ENCODE measurements at regions not wholly inside any gene's neighbourhood (a gene's known extent, or its start where the extent isn't known, plus 50 kb on each side); places are given as distances from the start of the nearest gene placed in this dataset.
"Not testable (repeated sequence)": the region's sequence is repeated elsewhere in the genome, so short reads cannot be mapped to it uniquely, and the experiment has no call there.

DNA sequence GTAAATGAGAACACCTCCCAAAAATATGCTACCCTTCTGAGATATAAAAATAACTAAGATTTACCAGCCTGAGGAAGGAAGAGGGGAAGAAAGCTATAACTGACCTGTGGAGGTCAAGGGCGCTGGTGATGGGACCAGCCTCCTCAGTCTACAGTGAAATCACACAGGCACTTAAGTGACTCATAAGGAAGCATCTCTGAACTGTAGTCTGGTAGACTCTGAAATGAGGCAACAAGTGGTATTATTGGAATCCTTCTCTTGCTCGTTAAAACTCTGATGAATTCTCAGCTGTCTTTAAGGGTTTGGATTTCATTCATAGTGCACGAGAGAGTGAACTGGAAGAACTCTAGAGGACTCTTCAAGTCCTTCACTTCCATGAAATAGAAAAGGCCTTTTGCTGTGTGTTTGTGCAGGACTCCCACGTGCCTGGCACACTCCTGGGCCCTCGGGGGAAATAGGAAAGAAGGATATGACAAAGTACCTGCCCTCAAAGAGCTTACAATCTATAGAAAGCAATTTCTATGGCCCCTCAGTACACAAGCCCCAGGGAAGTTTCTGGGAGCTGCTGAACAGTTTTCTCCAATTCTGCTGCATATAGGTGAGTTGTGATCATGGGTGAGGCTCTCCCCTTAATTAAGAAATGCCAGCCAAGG lies 231.8 kb upstream of the RREB1 start:
- Histone ChIP-seq H3K36me3 (ENCODE audit: control insufficient read depth, insufficient read depth, low read length) (no peaks in the 10 kb centered on the region), H3K4me1 (ENCODE audit: control insufficient read depth, insufficient read depth, low read length, poor library complexity, severe bottlenecking) (no peaks in the 10 kb centered on the region), H3K9me3 (ENCODE audit: control insufficient read depth, low read length) (no peaks in the 10 kb centered on the region), H3K27ac (ENCODE audit: insufficient read depth, low read length, poor library complexity, severe bottlenecking) (no peak overlapping the region), H3K27me3 (replicated peaks; ENCODE audit: control insufficient read depth, insufficient read depth, low read length, poor library complexity, severe bottlenecking) (no peaks in the 10 kb centered on the region), H3K4me3 (ENCODE audit: insufficient read depth, low read depth, low read length, poor library complexity, severe bottlenecking) (no peak overlapping the region)
- DNase-seq: no peak

DNA sequence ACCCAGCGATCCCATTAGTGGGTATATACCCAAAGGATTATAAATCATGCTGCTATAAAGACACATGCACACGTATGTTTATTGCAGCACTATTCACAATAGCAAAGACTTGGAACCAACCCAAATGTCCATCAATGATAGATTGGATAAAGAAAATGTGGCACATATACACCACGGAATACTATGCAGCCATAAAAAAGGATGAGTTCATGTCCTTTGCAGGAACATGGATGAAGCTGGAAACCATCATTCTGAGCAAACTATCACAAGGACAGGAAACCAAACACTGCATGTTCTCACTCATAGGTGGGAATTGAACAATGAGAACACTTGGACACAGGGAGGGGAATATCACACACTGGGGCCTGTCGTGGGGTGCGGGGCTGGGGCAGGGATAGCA lies 230.0 kb upstream of the RREB1 start:
- not testable (repeated sequence) for H3K27ac ChIP-seq (ENCODE audit: insufficient read depth, low read length, poor library complexity, severe bottlenecking); H3K9me3 ChIP-seq (ENCODE audit: control insufficient read depth, low read length); H3K27me3 ChIP-seq (replicated peaks; ENCODE audit: control insufficient read depth, insufficient read depth, low read length, poor library complexity, severe bottlenecking); H3K4me1 ChIP-seq (ENCODE audit: control insufficient read depth, insufficient read depth, low read length, poor library complexity, severe bottlenecking); H3K4me3 ChIP-seq (ENCODE audit: insufficient read depth, low read depth, low read length, poor library complexity, severe bottlenecking); DNase-seq; H3K36me3 ChIP-seq (ENCODE audit: control insufficient read depth, insufficient read depth, low read length)

DNA sequence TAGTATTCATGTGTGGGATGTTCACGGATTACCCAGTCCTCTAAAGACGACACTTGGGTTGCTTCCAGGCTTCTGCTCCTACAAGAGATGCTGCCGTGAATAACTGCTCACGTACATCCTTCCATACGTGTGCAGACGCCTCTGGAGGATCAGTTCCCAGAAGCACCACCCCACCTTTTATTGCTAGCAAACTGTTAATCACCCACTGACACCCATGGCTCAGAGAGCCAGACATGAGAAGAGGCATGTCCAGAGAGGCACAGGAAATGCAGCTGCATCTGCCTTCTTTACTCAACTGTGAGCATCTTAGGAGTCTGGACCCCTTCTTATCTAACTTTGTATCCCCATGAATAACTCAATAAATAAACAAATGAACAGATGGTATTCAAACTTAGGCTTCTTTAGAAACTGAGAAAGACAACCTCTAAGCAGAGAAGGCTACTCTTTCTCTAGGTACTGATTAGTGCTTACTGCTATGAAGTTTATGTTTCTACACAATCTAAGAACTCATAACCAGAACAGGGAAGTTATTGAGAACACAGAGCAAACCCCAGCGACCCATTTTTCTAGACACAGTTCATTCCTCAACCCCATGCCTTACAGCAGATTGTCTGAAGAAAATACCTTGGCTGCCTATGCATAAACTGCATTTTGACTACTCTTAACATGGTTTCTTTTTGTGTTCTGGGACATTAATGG lies 228.7 kb upstream of the RREB1 start:
- H3K27ac ChIP-seq (ENCODE audit: insufficient read depth, low read length, poor library complexity, severe bottlenecking): no peak overlapping the region
- H3K27me3 ChIP-seq (replicated peaks; ENCODE audit: control insufficient read depth, insufficient read depth, low read length, poor library complexity, severe bottlenecking): no peaks in the 10 kb centered on the region
- no peak for DNase-seq
- H3K4me3 ChIP-seq (ENCODE audit: insufficient read depth, low read depth, low read length, poor library complexity, severe bottlenecking): no peak overlapping the region
- H3K36me3 ChIP-seq (ENCODE audit: control insufficient read depth, insufficient read depth, low read length): no peaks in the 10 kb centered on the region
- H3K4me1 ChIP-seq (ENCODE audit: control insufficient read depth, insufficient read depth, low read length, poor library complexity, severe bottlenecking): no peaks in the 10 kb centered on the region
- H3K9me3 ChIP-seq (ENCODE audit: control insufficient read depth, low read length): no peaks in the 10 kb centered on the region

DNA sequence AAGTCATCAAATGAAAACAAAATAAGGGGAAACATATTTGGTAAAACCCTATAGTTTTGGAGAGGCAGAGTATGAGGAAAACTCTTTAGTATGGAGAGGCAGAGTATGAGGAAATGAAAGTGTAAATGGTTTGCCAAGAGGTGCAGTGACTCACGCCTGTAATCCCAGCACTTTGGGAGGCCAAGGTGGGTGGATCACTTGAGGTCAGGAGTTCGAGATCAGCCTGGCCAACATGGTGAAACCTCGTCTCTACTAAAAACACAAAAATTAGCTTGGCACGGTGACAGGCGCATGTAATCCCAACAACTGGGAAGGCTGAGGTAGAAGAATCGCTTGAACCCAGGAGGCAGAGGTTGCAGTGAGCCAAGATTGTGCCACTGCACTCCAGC lies 228.2 kb upstream of the RREB1 start:
- not testable (repeated sequence) for H3K4me3 ChIP-seq (ENCODE audit: insufficient read depth, low read depth, low read length, poor library complexity, severe bottlenecking); H3K36me3 ChIP-seq (ENCODE audit: control insufficient read depth, insufficient read depth, low read length); H3K4me1 ChIP-seq (ENCODE audit: control insufficient read depth, insufficient read depth, low read length, poor library complexity, severe bottlenecking); H3K27me3 ChIP-seq (replicated peaks; ENCODE audit: control insufficient read depth, insufficient read depth, low read length, poor library complexity, severe bottlenecking); DNase-seq; H3K27ac ChIP-seq (ENCODE audit: insufficient read depth, low read length, poor library complexity, severe bottlenecking); H3K9me3 ChIP-seq (ENCODE audit: control insufficient read depth, low read length)

DNA sequence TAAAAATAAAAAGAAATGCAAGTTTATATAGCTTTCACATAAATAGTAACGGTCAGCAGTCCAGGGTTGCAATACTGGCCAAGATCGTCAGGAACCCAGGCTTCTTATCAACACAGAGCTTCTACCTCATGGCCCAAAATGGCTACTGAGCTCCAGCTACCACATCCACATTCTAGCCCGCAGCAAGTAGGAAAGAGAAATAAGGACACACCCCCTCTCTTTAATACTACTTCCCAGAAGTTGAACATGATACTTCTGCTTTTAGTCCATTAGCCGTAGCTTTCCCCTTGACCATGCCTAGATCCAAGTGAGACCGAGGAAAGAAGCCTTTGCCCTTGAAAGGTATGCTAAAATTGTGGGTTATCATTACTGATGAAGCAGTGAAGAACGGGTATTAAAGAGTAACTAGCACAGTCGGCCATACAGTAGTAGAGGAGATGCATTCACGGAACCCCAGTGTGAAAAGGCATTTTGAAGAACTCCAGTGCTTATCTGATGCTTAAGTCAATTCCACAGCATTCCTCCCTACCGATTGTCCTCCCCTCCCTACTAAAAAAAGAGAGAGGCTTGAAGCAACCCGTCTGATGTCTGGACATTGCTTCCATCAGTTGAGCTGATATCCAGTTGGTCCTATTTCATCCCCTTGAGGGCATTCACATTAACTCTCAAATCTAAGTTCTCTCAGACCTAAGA lies 226.9 kb upstream of the RREB1 start:
- Histone ChIP-seq H3K27me3 (replicated peaks; ENCODE audit: control insufficient read depth, insufficient read depth, low read length, poor library complexity, severe bottlenecking) (no peaks in the 10 kb centered on the region), H3K36me3 (ENCODE audit: control insufficient read depth, insufficient read depth, low read length) (no peaks in the 10 kb centered on the region), H3K4me3 (ENCODE audit: insufficient read depth, low read depth, low read length, poor library complexity, severe bottlenecking) (no peak overlapping the region), H3K9me3 (ENCODE audit: control insufficient read depth, low read length) (no peaks in the 10 kb centered on the region), H3K27ac (ENCODE audit: insufficient read depth, low read length, poor library complexity, severe bottlenecking) (no peak overlapping the region), H3K4me1 (ENCODE audit: control insufficient read depth, insufficient read depth, low read length, poor library complexity, severe bottlenecking) (no peaks in the 10 kb centered on the region)
- DNase-seq: no peak

DNA sequence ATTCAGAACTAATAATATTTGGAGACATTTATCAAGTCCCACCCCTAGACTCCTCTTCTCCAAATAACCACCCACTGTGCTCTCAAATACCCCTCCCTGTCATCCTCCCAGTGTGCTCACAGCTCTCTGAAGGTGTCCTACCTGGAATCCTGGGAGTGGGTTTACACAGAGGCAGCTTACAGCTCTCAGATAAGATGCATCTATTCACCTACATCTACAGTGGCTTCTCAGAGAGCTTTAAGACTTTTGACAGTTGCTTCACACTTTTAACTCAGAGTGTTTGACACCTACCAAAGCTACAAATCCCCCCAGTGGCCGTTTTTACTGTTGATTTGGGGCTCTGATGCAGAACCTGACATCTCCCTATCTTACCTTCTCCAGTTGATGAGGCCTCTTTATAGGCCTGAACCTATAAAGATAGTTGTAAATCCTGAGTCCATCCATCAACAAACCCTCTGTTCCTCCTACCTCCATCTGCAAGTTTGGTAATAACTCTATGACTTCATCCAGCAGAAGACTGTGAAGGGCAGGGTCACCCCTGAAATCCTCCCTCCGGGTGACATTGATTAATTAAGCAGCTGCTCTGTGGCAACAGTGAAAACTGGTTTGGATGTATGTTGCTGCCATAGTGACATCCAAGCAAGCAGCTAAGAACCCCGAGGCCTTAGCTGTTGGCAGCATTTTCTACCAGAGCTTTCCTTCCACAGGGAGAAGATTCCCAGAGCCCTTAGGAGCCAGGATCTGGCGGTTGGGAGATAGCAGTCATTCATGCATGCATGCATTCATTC lies 226.1 kb upstream of the RREB1 start:
- Histone ChIP-seq H3K36me3 (ENCODE audit: control insufficient read depth, insufficient read depth, low read length) (no peaks in the 10 kb centered on the region), H3K27ac (ENCODE audit: insufficient read depth, low read length, poor library complexity, severe bottlenecking) (no peak overlapping the region), H3K4me3 (ENCODE audit: insufficient read depth, low read depth, low read length, poor library complexity, severe bottlenecking) (no peak overlapping the region), H3K9me3 (ENCODE audit: control insufficient read depth, low read length) (no peaks in the 10 kb centered on the region), H3K4me1 (ENCODE audit: control insufficient read depth, insufficient read depth, low read length, poor library complexity, severe bottlenecking) (no peaks in the 10 kb centered on the region), H3K27me3 (replicated peaks; ENCODE audit: control insufficient read depth, insufficient read depth, low read length, poor library complexity, severe bottlenecking) (no peaks in the 10 kb centered on the region)
- no peak for DNase-seq

DNA sequence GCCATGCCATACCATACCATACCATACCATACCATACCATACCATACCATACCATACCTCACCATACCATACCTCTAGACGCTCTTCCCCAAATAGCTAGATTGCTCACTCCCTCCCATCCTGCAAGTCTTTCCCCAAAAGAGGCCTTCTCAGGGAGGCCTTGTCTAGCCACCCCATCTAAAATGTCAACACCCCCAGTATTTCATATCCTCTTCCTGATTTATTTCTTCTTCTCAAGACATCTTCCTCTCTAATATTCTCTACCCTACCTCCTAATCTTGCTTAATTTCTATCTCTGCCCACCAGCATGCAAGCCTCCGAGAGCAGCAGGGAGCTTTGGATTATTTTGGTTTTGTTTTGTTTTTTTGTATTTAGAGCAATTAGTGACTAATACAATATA lies 225.2 kb upstream of the RREB1 start:
- Histone ChIP-seq H3K36me3 (ENCODE audit: control insufficient read depth, insufficient read depth, low read length) (no peaks in the 10 kb centered on the region), H3K4me3 (ENCODE audit: insufficient read depth, low read depth, low read length, poor library complexity, severe bottlenecking) (no peak overlapping the region), H3K4me1 (ENCODE audit: control insufficient read depth, insufficient read depth, low read length, poor library complexity, severe bottlenecking) (no peaks in the 10 kb centered on the region), H3K9me3 (ENCODE audit: control insufficient read depth, low read length) (no peaks in the 10 kb centered on the region), H3K27me3 (replicated peaks; ENCODE audit: control insufficient read depth, insufficient read depth, low read length, poor library complexity, severe bottlenecking) (no peaks in the 10 kb centered on the region), H3K27ac (ENCODE audit: insufficient read depth, low read length, poor library complexity, severe bottlenecking) (no peak overlapping the region)
- no peak for DNase-seq

DNA sequence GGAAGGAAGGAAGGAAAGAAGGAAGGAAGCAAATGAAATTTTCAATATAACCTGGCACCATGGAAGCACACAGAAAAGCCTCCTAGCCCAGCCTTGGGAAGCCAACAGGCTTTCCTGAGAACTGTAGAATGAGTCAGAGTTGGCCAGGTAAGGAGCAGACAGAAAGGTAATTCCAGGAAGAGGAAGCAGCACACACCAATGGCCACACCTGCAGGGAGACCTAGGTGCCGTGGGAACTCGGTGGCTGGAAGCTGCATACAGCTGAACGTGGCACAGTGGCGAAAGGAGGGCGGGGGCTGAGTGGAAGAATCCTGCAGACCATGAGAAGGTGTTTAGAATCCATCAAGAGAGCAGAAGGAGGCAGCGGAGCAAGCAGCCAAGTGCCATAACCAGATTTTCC lies 224.8 kb upstream of the RREB1 start:
- no peak overlapping the region for H3K4me3 ChIP-seq (ENCODE audit: insufficient read depth, low read depth, low read length, poor library complexity, severe bottlenecking)
- H3K36me3 ChIP-seq (ENCODE audit: control insufficient read depth, insufficient read depth, low read length): no peaks in the 10 kb centered on the region
- H3K27me3 ChIP-seq (replicated peaks; ENCODE audit: control insufficient read depth, insufficient read depth, low read length, poor library complexity, severe bottlenecking): no peaks in the 10 kb centered on the region
- no peak for DNase-seq
- no peak overlapping the region for H3K27ac ChIP-seq (ENCODE audit: insufficient read depth, low read length, poor library complexity, severe bottlenecking)
- H3K9me3 ChIP-seq (ENCODE audit: control insufficient read depth, low read length): no peaks in the 10 kb centered on the region
- H3K4me1 ChIP-seq (ENCODE audit: control insufficient read depth, insufficient read depth, low read length, poor library complexity, severe bottlenecking): no peaks in the 10 kb centered on the region

DNA sequence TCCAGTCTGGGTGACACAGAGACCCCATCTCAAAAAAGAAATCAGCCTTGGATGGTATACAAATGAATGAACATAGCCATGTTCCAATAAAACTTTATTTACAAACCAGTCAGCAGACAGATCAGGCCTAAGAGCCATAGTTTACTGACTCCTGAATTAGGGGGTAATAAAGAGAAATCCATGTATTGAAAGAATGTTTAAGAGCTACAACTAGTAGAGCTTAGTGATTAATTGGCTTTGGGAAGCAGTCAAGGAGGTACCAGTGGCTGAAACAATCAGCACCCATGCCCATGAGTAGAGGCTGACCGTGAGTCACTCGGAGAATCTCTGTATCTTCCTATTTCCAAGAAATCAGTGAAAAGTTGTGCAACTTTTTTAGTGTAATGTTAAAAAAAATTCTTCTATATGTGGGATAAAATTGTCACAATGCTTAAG lies 223.6 kb upstream of the RREB1 start:
- DNase-seq: no peak
- Histone ChIP-seq H3K4me1 (ENCODE audit: control insufficient read depth, insufficient read depth, low read length, poor library complexity, severe bottlenecking) (no peaks in the 10 kb centered on the region), H3K27me3 (replicated peaks; ENCODE audit: control insufficient read depth, insufficient read depth, low read length, poor library complexity, severe bottlenecking) (no peaks in the 10 kb centered on the region), H3K27ac (ENCODE audit: insufficient read depth, low read length, poor library complexity, severe bottlenecking) (no peak overlapping the region), H3K9me3 (ENCODE audit: control insufficient read depth, low read length) (no peaks in the 10 kb centered on the region), H3K4me3 (ENCODE audit: insufficient read depth, low read depth, low read length, poor library complexity, severe bottlenecking) (no peak overlapping the region), H3K36me3 (ENCODE audit: control insufficient read depth, insufficient read depth, low read length) (no peaks in the 10 kb centered on the region)

DNA sequence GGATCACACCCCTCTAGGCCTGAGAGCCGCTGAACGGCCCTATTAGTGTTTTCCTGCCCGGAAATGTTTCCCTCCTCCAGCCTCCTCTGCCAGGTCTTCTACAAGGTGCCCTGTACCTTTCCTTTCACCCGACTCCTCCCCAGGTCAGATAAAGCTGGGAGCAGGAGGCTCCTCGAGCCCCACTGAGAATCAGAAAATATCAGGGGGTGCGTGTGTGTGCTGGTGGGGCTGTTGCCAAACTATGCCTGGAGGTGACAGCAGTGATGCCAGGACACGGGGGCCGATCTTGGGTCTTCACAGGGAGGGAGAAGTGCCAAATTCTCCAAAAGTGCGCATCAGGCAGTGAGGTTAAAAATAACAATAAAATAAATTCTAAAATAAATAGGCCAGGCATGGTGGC lies 222.8 kb upstream of the RREB1 start:
- DNase-seq: no peak
- Histone ChIP-seq H3K27ac (ENCODE audit: insufficient read depth, low read length, poor library complexity, severe bottlenecking) (no peak overlapping the region), H3K27me3 (replicated peaks; ENCODE audit: control insufficient read depth, insufficient read depth, low read length, poor library complexity, severe bottlenecking) (no peaks in the 10 kb centered on the region), H3K4me3 (ENCODE audit: insufficient read depth, low read depth, low read length, poor library complexity, severe bottlenecking) (no peak overlapping the region), H3K36me3 (ENCODE audit: control insufficient read depth, insufficient read depth, low read length) (no peaks in the 10 kb centered on the region), H3K9me3 (ENCODE audit: control insufficient read depth, low read length) (no peaks in the 10 kb centered on the region), H3K4me1 (ENCODE audit: control insufficient read depth, insufficient read depth, low read length, poor library complexity, severe bottlenecking) (no peaks in the 10 kb centered on the region)

All from effector memory CD4-positive, alpha-beta T cell (primary cell).